ENCODE measurements at regions not wholly inside any gene's neighbourhood (a gene's known extent, or its start where the extent isn't known, plus 50 kb on each side); places are given as distances from the start of the nearest gene placed in this dataset.

DNA sequence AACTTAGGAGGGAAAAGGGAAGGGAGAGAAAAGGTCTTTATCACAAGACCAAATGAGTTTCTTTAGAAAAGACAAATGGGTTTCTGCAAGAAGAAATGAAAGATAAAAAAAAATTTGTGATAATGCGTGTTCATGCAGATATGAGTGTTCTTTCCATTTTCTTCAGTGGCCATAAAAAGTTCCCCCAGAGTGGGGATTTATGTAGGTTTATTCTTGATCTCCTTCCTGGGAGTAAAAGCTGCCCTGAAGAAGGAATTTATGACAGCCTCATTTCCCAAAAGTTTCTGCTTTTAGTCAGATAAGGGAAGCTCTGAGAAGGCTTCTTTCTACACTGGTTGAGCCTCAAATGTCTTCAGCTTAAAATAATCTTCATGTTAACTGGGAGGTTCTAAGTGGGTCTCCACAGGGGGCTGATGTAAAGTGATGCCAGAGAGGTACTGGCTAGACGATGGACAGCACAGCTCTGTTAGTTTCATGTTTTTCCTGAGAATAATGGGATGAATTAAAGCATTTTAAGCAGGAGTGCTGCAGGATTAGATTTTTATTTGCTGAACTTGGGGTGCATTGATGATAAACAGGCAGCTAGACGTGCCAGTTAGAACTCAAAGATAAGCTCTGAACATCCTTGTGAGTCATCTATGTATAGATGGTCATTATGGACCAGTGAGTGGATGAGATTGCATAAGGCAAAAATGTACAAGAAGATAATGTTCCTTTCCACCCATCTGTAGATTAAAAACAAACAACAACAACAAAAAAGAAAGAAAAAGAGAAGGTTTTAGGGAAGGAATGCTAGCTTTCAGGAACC lies 65.6 kb upstream of the EPCAM start:
- Histone ChIP-seq H3K9me3 (no peaks in the 10 kb centered on the region), H3K4me3 (ENCODE audit: low read depth, low read length) (no peak overlapping the region), H3K27me3 (no peaks in the 10 kb centered on the region), H3K4me1 (peaks cover 12% of the 10 kb centered on the region), H3K36me3 (no peaks in the 10 kb centered on the region)
- no peak for TF ChIP-seq CTCF (IDR thresholded peaks at IDR 0.05; ENCODE audit: low read depth, low read length)
- DNase-seq, result no peak

DNA sequence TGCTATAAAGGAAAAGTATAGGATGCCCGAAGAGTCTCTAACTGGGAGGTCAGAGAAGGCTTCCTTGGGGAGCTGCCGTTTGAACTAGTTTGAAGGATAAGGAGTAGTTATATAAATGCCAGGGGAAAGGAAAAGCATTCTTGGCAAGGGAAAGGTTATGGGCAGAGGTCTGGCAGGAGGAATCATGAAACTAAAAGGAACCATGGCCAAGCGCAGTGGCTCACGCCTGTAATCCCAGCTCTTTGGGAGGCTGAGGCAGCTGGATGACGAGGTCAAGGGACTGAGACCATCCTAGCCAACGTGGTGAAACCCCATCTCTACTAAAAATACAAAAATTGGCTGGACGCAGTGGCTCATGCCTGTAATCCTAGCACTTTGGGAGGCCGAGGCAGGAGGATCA lies 66.8 kb upstream of the EPCAM start:
- H3K9me3 ChIP-seq, result no peaks in the 10 kb centered on the region
- no peaks in the 10 kb centered on the region for H3K27me3 ChIP-seq
- TF ChIP-seq CTCF (IDR thresholded peaks at IDR 0.05; ENCODE audit: low read depth, low read length), result no peak
- H3K4me3 ChIP-seq (ENCODE audit: low read depth, low read length), result no peak overlapping the region
- H3K4me1 ChIP-seq, result peaks cover 12% of the 10 kb centered on the region
- no peaks in the 10 kb centered on the region for H3K36me3 ChIP-seq
- DNase-seq, result no peak

- no peaks in the 10 kb centered on the region for H3K36me3 ChIP-seq
- H3K9me3 ChIP-seq, result no peaks in the 10 kb centered on the region
- TF ChIP-seq CTCF (IDR thresholded peaks at IDR 0.05; ENCODE audit: low read depth, low read length), result no peak
- H3K4me1 ChIP-seq, result peaks cover 12% of the 10 kb centered on the region
- no peak overlapping the region for H3K4me3 ChIP-seq (ENCODE audit: low read depth, low read length)
- no peak for DNase-seq
- no peaks in the 10 kb centered on the region for H3K27me3 ChIP-seq
Measured at GRCh38 chr2:47301731-47302130, 67.4 kb upstream of the EPCAM start.

DNA sequence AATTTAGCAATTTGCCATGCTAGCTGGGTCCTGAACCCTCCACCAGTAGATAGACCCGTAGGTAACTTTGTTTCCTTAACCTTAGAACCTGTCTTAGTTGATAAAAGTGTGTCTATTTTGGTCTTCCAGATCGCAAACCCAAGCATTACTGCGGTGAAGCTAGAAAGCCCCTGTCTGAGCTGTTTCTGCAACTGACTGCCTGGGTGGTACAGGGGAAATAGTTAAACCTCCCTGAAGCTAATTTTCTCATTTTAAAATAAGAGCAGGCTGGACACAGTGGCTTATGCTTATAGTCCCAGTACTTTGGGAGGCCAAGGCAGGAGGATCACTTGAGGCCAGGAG lies 67.9 kb upstream of the EPCAM start:
- no peaks in the 10 kb centered on the region for H3K36me3 ChIP-seq
- H3K4me1 ChIP-seq, result peaks cover 12% of the 10 kb centered on the region
- DNase-seq, result no peak
- H3K9me3 ChIP-seq, result no peaks in the 10 kb centered on the region
- TF ChIP-seq CTCF (IDR thresholded peaks at IDR 0.05; ENCODE audit: low read depth, low read length), result no peak
- no peak overlapping the region for H3K4me3 ChIP-seq (ENCODE audit: low read depth, low read length)
- no peaks in the 10 kb centered on the region for H3K27me3 ChIP-seq

- no peak for DNase-seq
- H3K36me3 ChIP-seq, result no peaks in the 10 kb centered on the region
- H3K4me1 ChIP-seq, result peaks cover 12% of the 10 kb centered on the region
- no peak overlapping the region for H3K4me3 ChIP-seq (ENCODE audit: low read depth, low read length)
- TF ChIP-seq CTCF (IDR thresholded peaks at IDR 0.05; ENCODE audit: low read depth, low read length), result no peak
- H3K9me3 ChIP-seq, result no peaks in the 10 kb centered on the region
- H3K27me3 ChIP-seq, result no peaks in the 10 kb centered on the region
Measured at GRCh38 chr2:47300609-47301276, 68.4 kb upstream of the EPCAM start.

DNA sequence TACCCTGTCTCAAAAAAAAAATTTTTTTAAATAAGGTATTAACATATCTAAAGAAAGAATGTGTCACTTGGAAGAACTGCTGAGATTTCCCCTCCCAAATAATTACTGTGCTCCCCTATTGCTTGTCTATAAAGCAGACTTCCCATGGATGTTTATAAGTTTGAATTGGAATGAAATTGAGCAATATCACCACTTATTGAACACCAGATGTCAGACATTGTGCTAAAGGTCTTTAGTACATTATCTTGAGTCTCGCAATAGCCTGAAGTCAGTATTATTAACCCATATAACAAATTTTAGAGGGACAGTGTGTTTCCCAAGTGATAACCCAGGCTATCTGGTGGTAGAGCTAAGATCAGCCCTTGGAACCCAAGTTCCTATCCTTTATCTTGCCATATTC lies 69.0 kb upstream of the EPCAM start:
- no peak for DNase-seq
- TF ChIP-seq CTCF (IDR thresholded peaks at IDR 0.05; ENCODE audit: low read depth, low read length), result no peak
- Histone ChIP-seq H3K27me3 (no peaks in the 10 kb centered on the region), H3K36me3 (no peaks in the 10 kb centered on the region), H3K9me3 (no peaks in the 10 kb centered on the region), H3K4me3 (ENCODE audit: low read depth, low read length) (no peak overlapping the region), H3K4me1 (peaks cover 12% of the 10 kb centered on the region)

Data from BE2C (cell line).